Mucosa of stomach (tissue), 1 donor: ENCODE measurements at regions not wholly inside any gene's neighbourhood (a gene's known extent, or its start where the extent isn't known, plus 50 kb on each side); places are given as distances from the start of the nearest gene placed in this dataset.

Experiments
- H3K27me3 ChIP-seq: one replicate; pipeline ENCODE4 v1.7.0; 2013; ENCODE audit warnings: mild to moderate bottlenecking, low read length; ENCODE audit not compliant: control insufficient read depth, insufficient read depth
- H3K36me3 ChIP-seq: one replicate; pipeline ENCODE4 v1.7.0; 2013; ENCODE audit warnings: low read length; ENCODE audit not compliant: control insufficient read depth, insufficient read depth
- H3K4me1 ChIP-seq: one replicate; pipeline ENCODE4 v1.7.0; 2013; ENCODE audit warnings: mild to moderate bottlenecking, low read length; ENCODE audit not compliant: control insufficient read depth, insufficient read depth
- H3K4me3 ChIP-seq: one replicate; pipeline ENCODE4 v1.7.0; 2013; ENCODE audit warnings: low read length
- H3K9ac ChIP-seq: one replicate; pipeline ENCODE4 v1.7.0; 2013; ENCODE audit warnings: mild to moderate bottlenecking, low read length, moderate library complexity
- H3K9me3 ChIP-seq: one replicate; pipeline ENCODE4 v1.7.0; 2013; ENCODE audit warnings: mild to moderate bottlenecking, low read length, moderate library complexity; ENCODE audit not compliant: control insufficient read depth
- donor health status: Pancreatic carcinoma.

GRCh38 chr2:41736586-41736985 lies 311.2 kb upstream of the PKDCC start:
- Histone ChIP-seq H3K9ac (no peak overlapping the region), H3K9me3 (no peaks in the 10 kb centered on the region), H3K36me3 (no peaks in the 10 kb centered on the region), H3K4me3 (no peak overlapping the region), H3K4me1 (no peaks in the 10 kb centered on the region), H3K27me3 (no peaks in the 10 kb centered on the region)

DNA sequence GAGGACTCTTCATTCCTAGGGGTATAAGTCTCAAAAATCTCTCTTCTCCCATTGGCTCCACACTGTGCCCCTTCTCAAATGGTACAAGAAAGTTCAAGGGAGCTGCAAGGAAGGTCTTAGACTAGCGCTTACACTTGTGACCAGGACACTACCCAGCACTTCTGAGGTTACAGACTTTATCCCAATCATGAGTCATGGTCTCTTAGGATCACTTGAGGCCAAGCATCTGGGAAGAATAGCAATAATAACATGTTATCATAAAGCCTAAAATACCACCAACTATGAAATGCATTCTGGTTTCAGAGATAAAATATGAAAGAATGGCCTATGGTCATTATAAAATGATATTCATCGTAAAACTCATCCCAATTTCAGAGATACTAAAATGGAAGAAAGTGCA lies 309.9 kb upstream of the PKDCC start:
- Histone ChIP-seq H3K4me3 (no peak overlapping the region), H3K9ac (no peak overlapping the region), H3K9me3 (no peaks in the 10 kb centered on the region), H3K4me1 (no peaks in the 10 kb centered on the region), H3K36me3 (no peaks in the 10 kb centered on the region), H3K27me3 (no peaks in the 10 kb centered on the region)

DNA sequence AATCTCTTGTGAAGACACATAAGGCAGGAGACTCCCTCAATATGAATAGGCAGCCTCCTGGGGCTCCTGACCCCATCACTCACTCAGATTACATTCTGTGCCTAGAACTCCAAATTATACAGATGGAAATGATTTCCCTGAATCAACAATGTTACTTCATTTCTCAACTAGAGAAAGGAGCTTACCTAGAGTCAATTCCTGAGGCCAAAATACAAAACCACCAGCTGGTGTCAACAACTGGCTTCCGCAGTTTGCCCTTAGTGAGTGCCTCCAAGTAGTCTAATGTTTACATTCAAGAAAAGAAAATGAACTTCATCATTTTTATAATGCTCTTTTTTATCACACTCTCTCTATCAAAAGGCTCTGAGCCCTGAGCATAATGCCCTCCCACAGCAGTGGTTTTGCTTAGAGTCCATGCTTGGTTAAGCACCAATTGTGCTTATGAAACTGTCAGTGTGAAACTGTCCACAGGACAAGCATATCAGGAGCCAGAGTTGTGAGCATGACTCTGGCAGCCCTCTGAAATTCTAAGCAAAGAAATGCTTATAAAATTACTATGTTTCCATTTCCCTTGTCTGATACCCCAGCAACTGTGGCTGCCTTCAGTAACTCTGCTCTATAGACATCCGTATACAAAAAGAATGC lies 305.7 kb upstream of the PKDCC start:
- no peak overlapping the region for H3K4me3 ChIP-seq
- no peaks in the 10 kb centered on the region for H3K27me3 ChIP-seq
- no peak overlapping the region for H3K9ac ChIP-seq
- no peaks in the 10 kb centered on the region for H3K4me1 ChIP-seq
- H3K9me3 ChIP-seq = no peaks in the 10 kb centered on the region
- no peaks in the 10 kb centered on the region for H3K36me3 ChIP-seq

DNA sequence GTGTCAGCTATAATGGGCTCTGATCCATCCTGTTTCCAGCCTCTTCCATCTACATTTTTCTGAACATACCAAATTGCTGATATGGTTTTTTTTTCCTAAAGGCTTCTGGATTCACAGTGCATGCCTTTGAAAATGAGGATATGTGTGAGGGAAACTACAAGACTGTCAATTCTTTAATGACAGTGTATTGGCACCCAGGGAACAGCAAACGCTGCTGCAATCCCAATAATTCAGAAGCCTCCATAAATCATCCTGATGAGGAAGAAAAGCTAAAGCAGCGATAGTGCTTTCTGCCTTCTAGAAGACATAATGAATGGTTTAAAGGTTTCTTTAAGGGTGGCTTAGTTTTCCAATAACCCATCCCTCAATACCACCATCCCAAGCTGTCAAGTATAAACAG lies 304.5 kb upstream of the PKDCC start:
- no peak overlapping the region for H3K4me3 ChIP-seq
- H3K4me1 ChIP-seq = no peaks in the 10 kb centered on the region

GRCh38 chr2:41750829-41751228 lies 297.0 kb upstream of the PKDCC start:
- no peaks in the 10 kb centered on the region for H3K27me3 ChIP-seq
- no peak overlapping the region for H3K9ac ChIP-seq
- H3K4me1 ChIP-seq = no peaks in the 10 kb centered on the region
- no peaks in the 10 kb centered on the region for H3K9me3 ChIP-seq
- no peak overlapping the region for H3K4me3 ChIP-seq
- no peaks in the 10 kb centered on the region for H3K36me3 ChIP-seq

More for the DNA sequence above, 304.5 kb upstream of the PKDCC start:
- no peaks in the 10 kb centered on the region for H3K27me3 ChIP-seq
- H3K36me3 ChIP-seq = no peaks in the 10 kb centered on the region
- no peaks in the 10 kb centered on the region for H3K9me3 ChIP-seq
- no peak overlapping the region for H3K9ac ChIP-seq

- H3K9me3 ChIP-seq = no peaks in the 10 kb centered on the region
- H3K4me1 ChIP-seq = no peaks in the 10 kb centered on the region
- H3K36me3 ChIP-seq = no peaks in the 10 kb centered on the region
- H3K9ac ChIP-seq = no peak overlapping the region
- H3K27me3 ChIP-seq = no peaks in the 10 kb centered on the region
- no peak overlapping the region for H3K4me3 ChIP-seq
Observed at GRCh38 chr2:41759880-41760279, 287.9 kb upstream of the PKDCC start.

- H3K4me3 ChIP-seq = no peak overlapping the region
- no peaks in the 10 kb centered on the region for H3K9me3 ChIP-seq
- H3K36me3 ChIP-seq = no peaks in the 10 kb centered on the region
- H3K27me3 ChIP-seq = no peaks in the 10 kb centered on the region
- no peaks in the 10 kb centered on the region for H3K4me1 ChIP-seq
- H3K9ac ChIP-seq = no peak overlapping the region
Observed at GRCh38 chr2:41763141-41763540, 284.7 kb upstream of the PKDCC start.

GRCh38 chr2:41764131-41764530 lies 283.7 kb upstream of the PKDCC start:
- Histone ChIP-seq H3K9me3 (no peaks in the 10 kb centered on the region), H3K9ac (no peak overlapping the region), H3K4me1 (no peaks in the 10 kb centered on the region), H3K27me3 (no peaks in the 10 kb centered on the region), H3K36me3 (no peaks in the 10 kb centered on the region), H3K4me3 (no peak overlapping the region)

DNA sequence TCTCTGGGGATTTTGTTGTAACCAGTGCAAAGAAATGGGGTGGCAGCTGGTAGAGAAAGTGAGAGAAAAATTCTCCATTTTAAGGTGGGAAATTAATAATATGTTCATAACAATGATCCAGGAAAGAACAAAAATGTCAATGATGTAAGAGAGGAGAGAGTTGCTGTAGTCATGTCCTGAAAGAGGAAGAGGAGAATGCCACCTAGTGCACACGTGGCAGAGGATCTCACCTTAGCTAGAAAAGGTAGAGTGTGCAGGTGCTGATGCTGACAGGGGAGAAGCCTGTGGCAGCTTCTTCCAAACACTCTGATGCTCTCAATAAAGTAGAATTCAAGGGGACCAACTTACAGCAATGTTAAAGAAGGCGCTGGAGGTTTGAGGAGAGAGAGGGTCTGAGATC lies 282.9 kb upstream of the PKDCC start:
- Histone ChIP-seq H3K27me3 (no peaks in the 10 kb centered on the region), H3K4me3 (no peak overlapping the region), H3K9ac (no peak overlapping the region), H3K4me1 (no peaks in the 10 kb centered on the region), H3K36me3 (no peaks in the 10 kb centered on the region), H3K9me3 (no peaks in the 10 kb centered on the region)

DNA sequence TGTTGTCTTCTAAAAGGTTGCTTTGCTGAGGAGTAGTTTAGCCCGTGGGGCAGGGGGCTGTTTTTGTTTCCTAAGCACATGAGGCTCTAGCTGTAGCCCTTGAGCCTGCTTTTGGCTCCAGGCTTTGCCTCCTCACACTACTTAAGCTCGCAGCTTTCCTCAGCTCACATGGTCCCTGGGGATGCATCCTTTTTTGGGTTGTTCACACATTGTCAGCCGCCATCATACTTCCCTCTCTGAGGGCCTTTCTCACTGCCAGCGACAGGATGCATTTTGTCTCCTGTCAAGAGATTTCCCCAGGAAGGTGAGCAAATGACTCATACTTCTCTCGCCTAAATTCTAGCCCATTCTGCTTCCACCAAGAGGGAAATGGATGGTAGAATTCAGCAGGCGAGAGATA lies 279.5 kb upstream of the PKDCC start:
- H3K9me3 ChIP-seq = no peaks in the 10 kb centered on the region
- H3K36me3 ChIP-seq = no peaks in the 10 kb centered on the region
- H3K4me1 ChIP-seq = no peaks in the 10 kb centered on the region
- no peak overlapping the region for H3K4me3 ChIP-seq
- H3K9ac ChIP-seq = no peak overlapping the region
- H3K27me3 ChIP-seq = no peaks in the 10 kb centered on the region

GRCh38 chr2:41771710-41772109 lies 276.1 kb upstream of the PKDCC start:
- H3K9me3 ChIP-seq = no peaks in the 10 kb centered on the region
- no peaks in the 10 kb centered on the region for H3K36me3 ChIP-seq
- H3K9ac ChIP-seq = no peak overlapping the region
- no peaks in the 10 kb centered on the region for H3K4me1 ChIP-seq
- H3K4me3 ChIP-seq = no peak overlapping the region
- no peaks in the 10 kb centered on the region for H3K27me3 ChIP-seq

DNA sequence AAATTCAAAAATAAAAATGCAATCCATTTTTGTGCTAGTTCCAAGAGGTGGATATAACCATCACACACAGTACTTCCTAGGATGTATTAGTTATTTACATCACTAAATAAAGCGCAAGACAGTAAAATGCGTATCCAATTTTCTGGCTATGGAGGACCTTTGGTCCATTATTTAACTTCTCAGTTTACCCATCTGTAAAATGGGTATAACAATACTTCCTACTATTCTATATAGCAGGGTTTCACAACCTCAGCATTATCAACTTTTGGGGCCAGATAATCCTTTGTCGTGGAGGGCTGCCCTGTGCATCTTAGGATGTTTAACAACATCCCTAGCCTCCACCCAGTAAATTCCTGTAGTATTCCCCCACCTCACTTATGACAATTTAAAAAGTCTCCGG lies 275.1 kb upstream of the PKDCC start:
- Histone ChIP-seq H3K27me3 (no peaks in the 10 kb centered on the region), H3K9me3 (no peaks in the 10 kb centered on the region), H3K4me3 (no peak overlapping the region), H3K4me1 (no peaks in the 10 kb centered on the region), H3K9ac (no peak overlapping the region), H3K36me3 (no peaks in the 10 kb centered on the region)

GRCh38 chr2:41774011-41774605 lies 273.7 kb upstream of the PKDCC start:
- no peaks in the 10 kb centered on the region for H3K36me3 ChIP-seq
- no peak overlapping the region for H3K9ac ChIP-seq
- no peaks in the 10 kb centered on the region for H3K27me3 ChIP-seq
- H3K4me1 ChIP-seq = no peaks in the 10 kb centered on the region
- no peak overlapping the region for H3K4me3 ChIP-seq
- no peaks in the 10 kb centered on the region for H3K9me3 ChIP-seq
